Fibroblast of skin of scalp (primary cell): ENCODE measurements at regions not wholly inside any gene's neighbourhood (a gene's known extent, or its start where the extent isn't known, plus 50 kb on each side); places are given as distances from the start of the nearest gene placed in this dataset.
A peak's percentile ranks its signal among the peaks of the same experiment; 100 is the strongest.

Experiments
- DNase-seq: peaks from one replicate; pipeline ENCODE4 v3.0.0-alpha.2; 2013

- no peak for DNase-seq
These were observed 318.0 kb upstream of the PUM3 start for GRCh38 chr9:3161912-3162311.

DNA sequence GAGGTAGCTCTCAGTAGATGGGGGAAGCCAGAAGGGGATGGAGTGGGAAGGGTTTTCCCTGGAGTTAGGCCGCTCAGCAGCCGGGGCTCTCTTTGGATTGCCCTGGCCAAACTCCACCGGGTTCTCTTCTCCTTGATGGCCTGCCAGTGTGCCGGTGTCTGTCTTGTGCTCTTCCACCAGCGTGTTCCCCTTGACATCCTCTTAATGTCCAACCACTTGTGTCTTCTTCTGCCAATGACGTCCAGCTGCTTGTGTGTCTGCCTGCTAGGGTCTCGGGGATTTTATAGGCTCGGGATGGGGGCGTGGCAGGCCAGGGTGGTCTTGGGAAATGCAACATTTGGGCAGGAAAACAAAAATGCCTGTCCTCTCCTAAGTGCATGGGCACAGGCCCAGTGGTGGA, 313.1 kb upstream of the PUM3 start:
- no peak for DNase-seq

- no peak for DNase-seq
These were observed 308.0 kb upstream of the PUM3 start for GRCh38 chr9:3151672-3152576.

- no peak for DNase-seq
These were observed 306.2 kb upstream of the PUM3 start for GRCh38 chr9:3150074-3150473.

DNA sequence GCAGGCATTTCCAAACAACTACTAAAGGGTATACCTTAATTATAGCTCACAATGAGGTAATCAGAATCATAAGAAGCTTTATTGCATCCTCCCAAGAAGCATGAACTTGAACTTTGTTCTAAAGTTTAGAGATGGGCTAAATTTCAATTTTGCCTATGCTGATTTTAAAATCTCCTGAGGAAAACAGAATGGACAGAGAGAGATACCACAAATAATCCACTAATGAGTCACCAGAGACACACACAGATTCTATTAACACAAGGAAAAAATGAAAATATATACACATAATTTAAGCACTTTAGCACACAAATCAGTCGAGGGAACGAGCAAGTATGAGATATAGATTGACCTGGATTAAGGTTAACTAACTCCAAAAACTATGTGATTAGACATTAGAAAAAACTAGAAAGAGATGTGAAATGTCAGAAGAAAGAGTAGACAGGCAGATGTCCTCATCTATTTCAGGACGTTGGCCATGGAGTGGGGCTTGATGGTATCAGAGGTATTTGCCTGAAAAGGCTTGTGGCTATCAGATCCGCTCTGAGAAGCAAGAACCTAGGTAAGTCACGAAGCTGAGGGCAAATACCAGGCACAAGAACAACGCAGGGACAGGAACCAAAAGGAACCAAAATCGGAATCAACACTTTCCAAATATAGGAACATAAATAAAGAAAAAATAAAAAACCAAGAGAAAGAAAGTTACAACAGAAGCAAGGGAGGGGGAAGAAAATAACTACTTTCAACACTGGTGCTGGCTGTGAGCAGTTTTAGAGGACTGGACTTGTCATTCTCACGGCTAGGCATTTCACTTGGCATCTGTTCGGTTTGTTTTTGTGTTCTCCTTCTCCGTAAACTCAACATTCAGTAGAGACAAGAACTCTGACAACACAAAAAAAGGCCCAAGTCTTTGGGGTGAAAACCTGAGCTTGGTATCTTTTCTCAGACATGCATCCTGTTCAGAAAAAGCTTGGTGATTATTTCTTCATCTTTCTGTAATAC, 294.6 kb upstream of the PUM3 start:
- peak; percentile 52 for DNase-seq

DNA sequence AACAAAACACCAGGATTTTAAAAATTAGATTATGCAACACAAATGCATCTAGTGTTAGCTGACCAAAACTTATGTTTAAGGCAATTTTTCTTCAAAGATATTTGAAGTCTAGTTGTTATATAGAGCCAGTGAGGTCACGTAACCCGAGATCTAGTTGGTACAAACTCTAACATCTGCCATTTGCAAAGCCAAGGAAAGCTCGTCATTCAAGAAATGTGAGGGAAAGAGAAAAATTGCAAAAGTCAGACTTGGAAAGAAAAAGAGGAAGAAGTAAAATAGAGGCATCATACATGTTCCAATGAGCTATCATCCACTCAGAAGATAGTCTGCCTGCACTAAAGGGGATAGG, 293.4 kb upstream of the PUM3 start:
- DNase-seq, result no peak

DNA sequence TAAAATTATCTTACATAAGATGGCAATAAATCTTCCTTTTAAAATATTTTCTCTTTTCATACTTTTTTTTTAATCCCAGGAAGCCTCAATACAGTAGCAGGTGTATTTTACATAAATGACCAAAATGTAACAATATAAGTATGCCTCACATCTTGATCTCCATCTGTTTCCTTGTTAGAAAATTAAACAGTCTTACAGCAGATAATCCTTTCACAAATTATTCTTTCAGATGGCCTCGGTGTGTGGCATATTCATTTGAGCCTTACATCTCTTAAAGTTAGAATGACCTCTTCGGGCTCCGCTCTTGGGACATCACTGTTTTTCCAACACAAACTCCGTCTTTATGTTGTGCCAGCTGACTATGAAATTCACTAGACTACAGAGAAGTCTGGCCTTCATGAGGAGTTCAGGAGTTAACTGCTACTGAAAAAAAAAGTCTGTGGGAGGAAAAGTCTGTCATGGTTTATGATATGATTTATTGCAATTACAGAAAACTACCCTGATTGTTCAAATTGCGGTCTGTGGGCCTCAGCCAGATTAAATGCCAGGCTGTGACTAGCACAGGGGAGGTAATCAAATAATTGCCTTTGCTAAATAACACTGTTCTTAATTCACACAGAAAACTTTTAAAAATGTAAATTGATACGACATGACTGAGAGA, 292.9 kb upstream of the PUM3 start:
- DNase-seq, result peak; percentile 70

- no peak for DNase-seq
These were observed 292.3 kb upstream of the PUM3 start for GRCh38 chr9:3136230-3136629.

DNA sequence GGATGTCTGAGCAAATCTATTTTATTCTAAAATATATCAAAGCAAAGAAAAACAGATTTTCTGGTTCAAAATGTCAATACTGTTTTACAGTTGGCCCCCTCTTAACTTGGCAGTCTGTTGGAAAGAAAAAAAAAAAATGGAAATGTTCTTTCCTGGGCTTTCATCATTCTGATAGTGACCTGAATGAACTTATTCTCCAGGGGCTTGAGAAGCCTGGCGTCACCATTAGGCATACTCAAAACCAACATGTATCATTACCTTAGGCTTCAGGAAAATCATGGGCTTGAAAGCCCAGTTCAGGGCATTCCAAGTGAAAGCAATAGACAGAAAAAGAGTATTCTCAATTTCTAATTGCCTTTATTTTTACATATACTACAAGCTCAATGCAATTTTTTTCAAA, 283.7 kb upstream of the PUM3 start:
- DNase-seq, result no peak

DNA sequence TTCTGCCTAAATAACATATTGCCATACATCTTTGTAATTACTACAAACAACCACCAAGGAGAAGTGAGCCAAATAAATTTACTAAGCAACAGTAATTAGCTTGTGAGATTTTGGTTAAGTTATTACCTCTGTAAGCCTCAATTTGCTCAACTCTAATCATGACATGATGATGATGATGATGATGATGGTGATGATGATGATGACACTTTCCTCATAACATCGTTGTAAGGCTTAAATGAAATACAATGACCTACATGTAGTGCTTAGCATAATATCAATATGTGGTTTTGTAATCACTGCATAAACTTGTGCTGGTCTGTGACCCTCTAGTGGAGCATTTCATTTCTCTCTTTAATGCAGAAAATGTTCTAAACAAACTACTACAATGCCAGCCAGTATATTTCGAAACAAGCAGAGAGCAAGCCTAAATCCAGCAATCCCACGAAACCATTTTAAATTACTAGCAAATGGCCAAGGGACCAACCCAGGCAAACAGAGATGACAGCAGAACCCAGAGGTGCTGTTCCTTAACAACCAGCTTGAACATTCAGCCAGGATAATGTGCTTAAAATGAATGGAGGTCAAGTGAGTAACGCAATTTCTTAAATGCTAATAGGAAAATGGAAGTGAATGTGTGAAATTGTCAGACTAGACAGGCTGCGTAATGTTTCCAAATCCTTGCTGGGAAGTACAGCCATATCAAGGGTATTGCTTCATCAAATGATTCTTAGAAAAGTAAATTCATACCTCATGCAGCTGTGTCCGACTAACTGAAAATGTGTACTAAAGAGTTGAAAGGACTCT, 281.9 kb upstream of the PUM3 start:
- DNase-seq, result no peak

DNA sequence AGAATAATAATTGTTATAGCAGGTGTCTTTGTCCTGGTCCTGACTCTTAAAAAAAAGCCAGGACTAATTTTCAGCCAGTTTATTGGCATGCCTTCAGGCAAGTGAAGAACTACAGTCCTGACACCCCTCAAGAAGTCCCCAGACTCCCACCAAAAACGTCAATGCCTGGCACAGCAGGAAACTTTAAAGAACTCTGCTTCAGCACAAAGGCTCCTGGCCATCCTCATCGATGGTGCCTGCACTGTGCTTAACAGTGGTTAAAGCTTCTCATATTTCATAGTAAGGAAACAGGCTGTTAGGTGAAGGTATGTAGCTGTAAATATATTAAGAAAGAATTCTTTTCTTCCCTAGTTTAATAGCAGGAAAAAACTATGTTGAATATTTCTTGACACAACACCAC, 280.1 kb upstream of the PUM3 start:
- DNase-seq, result no peak

- no peak for DNase-seq
These were observed 274.2 kb upstream of the PUM3 start for GRCh38 chr9:3118081-3118480.

DNA sequence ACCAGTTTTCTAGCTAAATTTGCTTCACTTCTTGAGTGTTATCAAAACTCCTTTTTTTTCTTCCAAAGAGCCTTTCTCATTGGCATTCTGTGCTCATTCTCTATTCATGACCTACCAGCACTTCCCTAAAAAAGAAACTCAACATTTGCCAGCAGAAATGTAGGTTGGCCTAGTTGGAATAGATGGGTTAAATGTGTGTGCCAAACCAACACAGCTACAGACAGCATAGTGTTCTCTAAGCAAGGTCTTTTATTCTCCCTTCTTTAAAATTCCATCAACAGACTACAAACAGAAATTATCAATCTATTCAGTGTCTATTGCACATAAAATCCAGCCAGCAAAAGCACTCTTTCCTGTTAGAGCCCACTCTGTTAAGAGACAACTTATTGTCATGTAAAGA, 255.8 kb upstream of the PUM3 start:
- DNase-seq, result no peak

GRCh38 chr9:3088219-3088618, 244.3 kb upstream of the PUM3 start:
- no peak for DNase-seq

GRCh38 chr9:3087697-3088096, 243.8 kb upstream of the PUM3 start:
- no peak for DNase-seq

DNA sequence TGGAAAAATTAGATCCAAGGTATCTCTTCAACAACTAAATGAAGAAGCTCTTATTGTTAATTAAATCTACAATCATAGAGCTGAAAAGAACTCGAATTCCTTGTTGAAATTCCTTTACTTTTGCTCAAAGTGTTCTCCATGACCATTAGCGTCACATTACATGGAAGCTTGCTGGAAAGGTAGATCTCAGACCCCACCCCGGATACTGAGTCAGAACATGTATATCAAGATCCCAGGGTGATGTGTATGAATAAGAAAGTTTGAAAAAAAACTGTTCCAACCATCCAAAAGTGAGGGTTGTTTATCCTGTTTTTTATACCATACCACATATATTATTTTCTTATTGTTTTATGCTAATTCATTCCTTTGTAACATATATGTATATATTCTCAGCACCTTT, 237.1 kb upstream of the PUM3 start:
- no peak for DNase-seq

- DNase-seq, result no peak
These were observed 230.4 kb upstream of the PUM3 start for GRCh38 chr9:3074247-3074646.

DNA sequence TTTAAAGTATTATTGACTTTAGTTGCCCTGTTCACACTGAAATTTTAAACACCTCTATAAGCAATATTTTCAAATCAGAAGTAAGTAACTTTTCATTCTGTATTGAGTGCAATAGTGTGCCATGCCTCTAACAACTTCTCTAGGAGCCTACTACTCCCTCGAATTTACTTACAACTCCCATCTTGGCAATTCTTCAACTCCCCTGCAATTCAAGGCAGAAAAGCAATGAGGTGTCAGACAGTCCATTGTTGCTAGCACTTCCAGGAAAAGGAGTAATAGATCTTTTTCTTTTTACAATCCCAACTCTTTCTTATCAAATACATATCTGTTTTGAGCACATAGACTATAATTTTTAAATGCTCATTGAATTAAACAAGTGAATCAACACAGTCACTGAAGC, 222.7 kb upstream of the PUM3 start:
- DNase-seq, result no peak

DNA sequence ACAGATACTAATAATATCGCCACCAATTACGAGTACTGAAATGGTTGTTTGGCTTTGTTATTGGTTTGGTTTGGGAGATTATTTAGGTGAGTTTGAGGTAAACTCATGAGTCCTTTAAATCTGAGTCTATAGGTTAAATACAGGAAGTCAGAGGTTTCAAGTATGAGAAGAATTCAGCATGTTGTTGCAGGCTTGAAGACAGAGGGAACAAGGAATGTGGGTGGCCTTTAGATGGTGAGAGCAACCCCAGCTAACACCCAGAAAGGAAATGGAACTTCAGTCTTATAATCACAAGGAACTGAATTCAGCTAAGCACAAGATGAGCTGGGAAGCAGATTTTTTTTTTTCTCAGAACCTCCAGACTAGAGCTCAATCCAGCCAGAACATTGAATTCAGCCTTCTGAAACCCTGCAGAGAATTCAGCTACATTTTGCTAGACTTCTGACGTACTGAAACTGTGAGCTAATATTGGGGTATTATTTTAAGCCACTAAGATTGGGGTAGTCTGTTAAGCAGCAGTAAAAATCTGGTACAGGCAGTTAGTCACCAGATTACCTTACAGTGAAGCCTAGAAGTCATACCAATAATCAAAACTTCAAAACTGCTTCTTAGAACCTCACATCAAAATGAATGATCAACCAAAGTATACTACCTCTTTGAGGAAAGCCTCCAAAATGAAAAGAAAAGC, 216.0 kb upstream of the PUM3 start:
- peak; percentile 46 for DNase-seq

DNA sequence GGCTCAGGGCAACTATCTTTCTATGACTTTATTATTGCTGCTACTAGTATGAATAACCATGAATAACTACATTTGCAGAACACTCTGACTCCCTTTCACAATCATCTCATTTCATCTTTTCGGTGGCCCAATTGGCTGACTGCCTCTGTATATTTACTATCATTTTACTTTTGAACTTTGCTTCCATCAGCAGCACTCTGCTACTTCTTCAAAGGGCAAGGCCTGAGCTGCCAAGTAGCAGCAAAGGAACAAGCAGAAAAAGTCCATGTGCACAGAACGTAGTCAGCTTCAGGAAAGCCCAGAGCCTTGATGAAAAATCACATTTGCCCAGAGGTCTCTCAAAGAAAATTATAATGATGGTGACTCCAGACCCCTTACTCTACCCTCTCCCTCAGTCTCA, 214.5 kb upstream of the PUM3 start:
- no peak for DNase-seq

GRCh38 chr9:3054017-3054586, 210.2 kb upstream of the PUM3 start:
- no peak for DNase-seq
